Prostate gland (tissue), 2 donors: ENCODE measurements at regions not wholly inside any gene's neighbourhood (a gene's known extent, or its start where the extent isn't known, plus 50 kb on each side); places are given as distances from the start of the nearest gene placed in this dataset.
A peak's percentile ranks its signal among the peaks of the same experiment; 100 is the strongest.
"Not testable (repeated sequence)": the region's sequence is repeated elsewhere in the genome, so short reads cannot be mapped to it uniquely, and the experiment has no call there.

Experiments used
- DNase-seq: peaks from one replicate; pipeline ENCODE4 v3.0.0-alpha.2; 2019; ENCODE audit warnings: low spot score
- H3K27ac ChIP-seq, 2 donors: fragments of 200-600 bp; sonication (generic); 2 replicates each; pipeline ENCODE4 v1.5.1; 2017 to 2019
- H3K27me3 ChIP-seq: fragments of 200-600 bp; sonication (generic); replicated peaks from 2 replicates; pipeline ENCODE4 v1.5.1; 2019; ENCODE audit not compliant: insufficient read depth
- H3K36me3 ChIP-seq, 2 donors: fragments of 200-600 bp; sonication (generic); 1 replicate in 1 of 2; 2 replicates in 1 of 2; pipeline versions ENCODE4 v1.5.1 to v1.8.1; 2017 to 2019
- H3K4me1 ChIP-seq: fragments of 200-600 bp; sonication (generic); replicated peaks from 2 replicates; pipeline ENCODE4 v1.5.1; 2019
- H3K4me3 ChIP-seq, 2 donors: fragments of 200-600 bp; sonication (generic); 2 replicates each; pipeline ENCODE4 v1.5.1; 2017 to 2019
- H3K9me3 ChIP-seq: fragments of 200-600 bp; sonication (generic); 2 replicates; pipeline ENCODE4 v1.5.1; 2017
- CTCF ChIP-seq, 4 experiments: fragments of 200-600 bp in 2 of 4; fragments of 450-650 bp in 2 of 4; sonication (generic) in 2 of 4; IDR thresholded peaks; 1 replicate in 3 of 4; 2 replicates in 1 of 4; pipeline ENCODE4 v1.5.1; 2016 to 2019; ENCODE audit warnings: antibody characterized with exemption in 4 of 4, mild to moderate bottlenecking in 2 of 4, moderate library complexity in 2 of 4
- POLR2A ChIP-seq: fragments of 450-650 bp; IDR thresholded peaks from one replicate; pipeline ENCODE4 v1.6.1; 2016; ENCODE audit warnings: antibody characterized with exemption, mild to moderate bottlenecking
- POLR2AphosphoS5 ChIP-seq: sonication (generic); formaldehyde crosslinking; IDR thresholded peaks from one replicate; pipeline ENCODE4 v1.6.1; 2017; ENCODE audit warnings: antibody characterized with exemption
- WGBS: methylation state at CpG from one replicate; pipeline ENCODE4 v1.1.5; 2018; 5-methylcytosine and 5-hydroxymethylcytosine counted together
- intact Hi-C: fragments of 100-400 bp; cut with DNase I; formaldehyde crosslinking; loops from one replicate; pipeline ENCODE4 v1.14.2; 2022

GRCh38 chr5:60469286-60469685 is 230.7 kb downstream of the DEPDC1B start:
- no peak overlapping the region for H3K4me3 ChIP-seq
- no peaks in the 10 kb centered on the region for H3K9me3 ChIP-seq
- H3K36me3 ChIP-seq: no peaks in the 10 kb centered on the region
- no peak overlapping the region for H3K27ac ChIP-seq
- no peaks in the 10 kb centered on the region for H3K27me3 ChIP-seq
- TF ChIP-seq POLR2A: no peak
- TF ChIP-seq POLR2AphosphoS5: no peak
- TF ChIP-seq CTCF (IDR thresholded peaks at IDR 0.05): no peak
- no peak for DNase-seq
- H3K4me1 ChIP-seq: no peaks in the 10 kb centered on the region
- WGBS: 84% methylated on average over 1 of the region's 1 CpG
- intact Hi-C loops: no loop called here

GRCh38 chr5:60463179-60463868 is 236.6 kb downstream of the DEPDC1B start:
- Histone ChIP-seq H3K4me3 (no peak overlapping the region), H3K9me3 (no peaks in the 10 kb centered on the region), H3K36me3 (no peaks in the 10 kb centered on the region), H3K27ac (no peak overlapping the region), H3K27me3 (no peaks in the 10 kb centered on the region), H3K4me1 (no peaks in the 10 kb centered on the region)
- WGBS: 37% methylated on average over 5 of the region's 5 CpGs
- DNase-seq: peak; percentile 25
- TF ChIP-seq POLR2A (no peak), CTCF (IDR thresholded peaks at IDR 0.05) (no peak), POLR2AphosphoS5 (no peak)
- intact Hi-C loops: no loop called here

- no peaks in the 10 kb centered on the region for H3K9me3 ChIP-seq
- no peak overlapping the region for H3K4me3 ChIP-seq
- intact Hi-C loops: no loop called here
- no peak for DNase-seq
- no peak for TF ChIP-seq CTCF (IDR thresholded peaks at IDR 0.05)
- no peak for TF ChIP-seq POLR2A
- TF ChIP-seq POLR2AphosphoS5: no peak
- H3K36me3 ChIP-seq: no peaks in the 10 kb centered on the region
- WGBS: 67% methylated on average over 7 of the region's 7 CpGs
- no peak overlapping the region for H3K27ac ChIP-seq
- no peaks in the 10 kb centered on the region for H3K4me1 ChIP-seq
- no peaks in the 10 kb centered on the region for H3K27me3 ChIP-seq
Measured at GRCh38 chr5:60458666-60459065, 241.3 kb downstream of the DEPDC1B start.

GRCh38 chr5:60457233-60457632 is 242.7 kb downstream of the DEPDC1B start:
- Histone ChIP-seq H3K36me3 (no peaks in the 10 kb centered on the region), H3K27me3 (no peaks in the 10 kb centered on the region), H3K4me1 (no peaks in the 10 kb centered on the region), H3K27ac (no peak overlapping the region), H3K9me3 (no peaks in the 10 kb centered on the region), H3K4me3 (no peak overlapping the region)
- intact Hi-C loops: no loop called here
- TF ChIP-seq POLR2A: no peak
- TF ChIP-seq POLR2AphosphoS5: no peak
- TF ChIP-seq CTCF (IDR thresholded peaks at IDR 0.05): no peak
- no peak for DNase-seq

GRCh38 chr5:60455589-60455988 is 244.4 kb downstream of the DEPDC1B start:
- no peak for DNase-seq
- no peaks in the 10 kb centered on the region for H3K36me3 ChIP-seq
- H3K4me1 ChIP-seq: no peaks in the 10 kb centered on the region
- H3K27me3 ChIP-seq: no peaks in the 10 kb centered on the region
- H3K27ac ChIP-seq: no peak overlapping the region
- no peak overlapping the region for H3K4me3 ChIP-seq
- intact Hi-C loops: no loop called here
- no peaks in the 10 kb centered on the region for H3K9me3 ChIP-seq
- TF ChIP-seq POLR2AphosphoS5 (no peak), POLR2A (no peak), CTCF (IDR thresholded peaks at IDR 0.05) (no peak)
- WGBS: 96% methylated on average over 2 of the region's 2 CpGs

GRCh38 chr5:60454277-60454676 is 245.7 kb downstream of the DEPDC1B start:
- H3K27me3 ChIP-seq, H3K4me3 ChIP-seq, H3K27ac ChIP-seq, H3K4me1 ChIP-seq, DNase-seq, H3K9me3 ChIP-seq, intact Hi-C loops, H3K36me3 ChIP-seq: not testable (repeated sequence)
- WGBS: 93% methylated on average over 4 of the region's 4 CpGs
